ENCODE measurements at regions not wholly inside any gene's neighbourhood (a gene's known extent, or its start where the extent isn't known, plus 50 kb on each side); places are given as distances from the start of the nearest gene placed in this dataset.

DNA sequence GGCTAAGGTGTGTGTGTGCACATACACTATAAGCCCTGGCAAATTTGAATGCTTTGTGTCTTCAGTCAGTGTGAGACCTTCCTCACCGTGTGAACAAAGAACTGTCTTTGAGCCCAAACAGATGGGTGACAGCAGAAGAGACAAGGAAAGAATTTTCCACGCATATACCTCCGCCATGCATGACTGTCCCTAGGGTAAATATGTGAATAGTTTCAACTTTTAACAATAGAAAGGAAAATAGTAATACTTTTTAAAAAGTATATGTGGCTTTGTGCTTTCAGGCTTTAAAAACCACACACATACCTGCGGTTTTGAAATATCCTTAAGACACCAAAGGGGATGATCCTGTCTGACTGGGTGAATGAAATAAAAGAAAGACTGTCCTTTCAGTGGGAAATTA lies 438.6 kb upstream of the MPDZ start:
- TF ChIP-seq, protein P1, sequence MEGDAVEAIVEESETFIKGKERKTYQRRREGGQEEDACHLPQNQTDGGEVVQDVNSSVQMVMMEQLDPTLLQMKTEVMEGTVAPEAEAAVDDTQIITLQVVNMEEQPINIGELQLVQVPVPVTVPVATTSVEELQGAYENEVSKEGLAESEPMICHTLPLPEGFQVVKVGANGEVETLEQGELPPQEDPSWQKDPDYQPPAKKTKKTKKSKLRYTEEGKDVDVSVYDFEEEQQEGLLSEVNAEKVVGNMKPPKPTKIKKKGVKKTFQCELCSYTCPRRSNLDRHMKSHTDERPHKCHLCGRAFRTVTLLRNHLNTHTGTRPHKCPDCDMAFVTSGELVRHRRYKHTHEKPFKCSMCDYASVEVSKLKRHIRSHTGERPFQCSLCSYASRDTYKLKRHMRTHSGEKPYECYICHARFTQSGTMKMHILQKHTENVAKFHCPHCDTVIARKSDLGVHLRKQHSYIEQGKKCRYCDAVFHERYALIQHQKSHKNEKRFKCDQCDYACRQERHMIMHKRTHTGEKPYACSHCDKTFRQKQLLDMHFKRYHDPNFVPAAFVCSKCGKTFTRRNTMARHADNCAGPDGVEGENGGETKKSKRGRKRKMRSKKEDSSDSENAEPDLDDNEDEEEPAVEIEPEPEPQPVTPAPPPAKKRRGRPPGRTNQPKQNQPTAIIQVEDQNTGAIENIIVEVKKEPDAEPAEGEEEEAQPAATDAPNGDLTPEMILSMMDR (IDR thresholded peaks at IDR 0.05) = no peak
- DNase-seq = peak; percentile 51
- Mint-ChIP-seq H3K9me3 (peaks cover 12% of the 10 kb centered on the region; the same call in 1 of the 2 replicates), H3K4me3 (peak overlapping the region; percentile 44; the same call in 1 of the 2 replicates), H3K4me1 (ENCODE audit: low read depth) (peaks cover 67% of the 10 kb centered on the region), H3K27ac (peak overlapping the region; percentile 43), H3K27me3 (ENCODE audit: insufficient read depth) (no peaks in the 10 kb centered on the region), H3K36me3 (ENCODE audit: low read depth) (no peaks in the 10 kb centered on the region)

DNA sequence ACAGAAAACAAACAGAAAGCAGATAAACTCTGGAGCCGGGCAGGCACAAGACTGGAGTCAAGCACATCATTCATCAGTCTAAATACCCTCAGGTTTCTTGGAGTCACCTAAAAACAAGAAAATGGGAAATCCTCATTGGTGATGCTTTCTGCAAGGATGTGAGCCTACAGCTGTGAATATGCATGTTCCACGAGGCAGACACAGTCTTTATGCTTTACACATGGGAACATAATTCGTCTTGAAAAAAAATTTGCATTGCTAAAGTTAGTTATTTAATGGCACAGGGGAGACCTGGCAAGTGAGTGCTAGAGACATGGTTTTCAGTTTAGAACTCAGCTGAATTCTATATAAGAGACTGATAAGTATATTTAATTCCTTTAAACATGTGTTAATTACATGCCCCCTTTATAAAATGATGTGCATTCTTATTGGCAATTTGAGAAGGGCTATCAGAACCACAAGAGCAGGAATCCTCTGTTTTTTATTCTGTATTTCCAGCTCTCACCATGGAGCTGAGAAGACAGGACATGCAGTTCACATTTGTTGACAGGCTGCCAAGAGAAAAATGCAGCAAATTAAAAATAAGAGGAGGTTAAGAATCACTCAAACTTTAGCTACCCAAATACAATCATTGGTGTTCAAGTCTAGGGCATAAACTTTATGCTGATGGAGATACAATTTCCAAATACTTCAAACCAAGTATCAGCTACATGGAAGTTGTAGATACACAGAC lies 438.0 kb upstream of the MPDZ start:
- H3K27me3 Mint-ChIP-seq (ENCODE audit: insufficient read depth) = no peaks in the 10 kb centered on the region
- peak overlapping the region; percentile 44; the same call in 1 of the 2 replicates for H3K4me3 Mint-ChIP-seq
- H3K4me1 Mint-ChIP-seq (ENCODE audit: low read depth) = peaks cover 64% of the 10 kb centered on the region
- DNase-seq = peak; percentile 7
- H3K27ac Mint-ChIP-seq = peak overlapping the region; percentile 36
- TF ChIP-seq, protein P1 (IDR thresholded peaks at IDR 0.05) = no peak
- no peaks in the 10 kb centered on the region for H3K36me3 Mint-ChIP-seq (ENCODE audit: low read depth)
- peaks cover 7% of the 10 kb centered on the region; the same call in 1 of the 2 replicates for H3K9me3 Mint-ChIP-seq

DNA sequence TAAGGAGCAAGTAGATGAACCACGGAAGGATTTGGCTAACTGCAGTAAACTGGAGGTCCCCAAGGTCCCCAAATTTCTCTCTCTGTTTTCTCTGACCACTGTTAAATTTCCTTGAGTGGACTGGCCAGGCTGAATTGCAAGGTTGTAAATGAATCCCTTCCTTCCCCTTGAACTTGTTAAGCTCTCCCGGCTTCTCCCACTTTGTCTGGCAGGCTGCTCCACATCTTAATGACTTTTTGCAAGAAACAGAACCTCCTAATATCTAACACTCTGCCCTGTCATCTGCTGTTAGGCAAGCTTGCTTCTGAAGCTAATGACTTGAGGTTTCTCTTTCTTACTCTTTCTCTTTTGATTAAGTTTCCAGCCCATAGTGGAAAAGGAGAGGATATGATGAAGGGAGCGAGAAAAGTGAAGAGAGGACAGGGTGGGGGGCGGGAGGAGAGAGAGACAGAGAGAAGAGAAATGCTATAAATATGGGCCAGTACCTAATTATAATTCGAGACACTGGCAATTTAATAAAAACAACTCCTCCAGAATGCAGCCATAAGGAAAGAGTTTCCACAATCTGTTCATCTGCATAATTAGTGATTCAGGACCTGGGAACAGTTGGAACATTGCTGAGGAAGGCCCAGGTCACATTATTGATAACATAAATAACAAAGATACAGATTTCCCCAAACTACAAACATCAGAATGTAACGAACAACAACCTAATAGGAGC lies 437.3 kb upstream of the MPDZ start:
- Mint-ChIP-seq H3K4me3 (no peak overlapping the region), H3K27me3 (ENCODE audit: insufficient read depth) (no peaks in the 10 kb centered on the region), H3K4me1 (ENCODE audit: low read depth) (peaks cover 57% of the 10 kb centered on the region), H3K9me3 (no peaks in the 10 kb centered on the region), H3K27ac (no peak overlapping the region), H3K36me3 (ENCODE audit: low read depth) (no peaks in the 10 kb centered on the region)
- DNase-seq = no peak
- TF ChIP-seq, protein P1 (IDR thresholded peaks at IDR 0.05) = no peak

DNA sequence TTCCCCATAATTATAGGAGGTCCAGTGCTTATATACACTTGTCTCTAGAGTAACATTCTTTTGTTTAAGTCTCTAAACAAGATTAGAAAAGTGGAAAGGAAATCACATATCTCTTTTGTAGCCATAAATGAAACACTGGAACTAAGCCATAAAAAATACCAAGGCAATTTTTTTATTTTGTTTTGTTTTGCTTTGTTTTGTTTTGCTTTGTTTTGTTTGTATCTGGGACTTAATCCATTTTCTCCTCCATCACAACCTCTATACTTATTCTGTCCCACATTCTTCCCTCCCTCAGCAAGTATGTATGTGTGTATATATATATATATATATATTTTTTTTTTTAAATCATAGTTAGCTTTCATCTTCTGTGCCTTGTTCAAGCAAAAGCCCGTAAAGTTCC lies 436.6 kb upstream of the MPDZ start:
- Mint-ChIP-seq H3K27me3 (ENCODE audit: insufficient read depth) (no peaks in the 10 kb centered on the region), H3K4me1 (ENCODE audit: low read depth) (peaks cover 50% of the 10 kb centered on the region), H3K4me3 (no peak overlapping the region), H3K27ac (no peak overlapping the region), H3K9me3 (no peaks in the 10 kb centered on the region), H3K36me3 (ENCODE audit: low read depth) (no peaks in the 10 kb centered on the region)
- no peak for DNase-seq
- TF ChIP-seq, protein P1 (IDR thresholded peaks at IDR 0.05) = no peak

DNA sequence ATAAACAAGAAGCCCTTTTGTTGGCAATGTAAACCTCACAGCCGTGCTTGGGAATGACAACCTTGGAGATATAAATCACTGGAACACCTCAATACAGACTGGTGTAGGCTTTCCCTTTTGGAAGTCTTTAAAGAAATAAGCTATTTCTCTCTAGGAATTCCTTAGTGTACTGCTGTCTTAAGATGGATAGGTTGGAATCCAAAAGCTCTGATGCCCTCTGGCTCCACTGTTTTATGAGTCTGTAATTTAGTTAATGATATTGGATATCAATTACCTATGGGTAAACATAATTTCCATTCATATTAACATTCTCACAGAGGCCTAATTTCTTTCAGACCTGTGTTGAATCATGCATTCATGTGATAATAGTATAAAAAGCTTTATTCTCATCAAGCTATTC lies 435.9 kb upstream of the MPDZ start:
- no peak overlapping the region for H3K4me3 Mint-ChIP-seq
- H3K4me1 Mint-ChIP-seq (ENCODE audit: low read depth) = peaks cover 44% of the 10 kb centered on the region
- no peaks in the 10 kb centered on the region for H3K9me3 Mint-ChIP-seq
- no peak overlapping the region for H3K27ac Mint-ChIP-seq
- H3K36me3 Mint-ChIP-seq (ENCODE audit: low read depth) = no peaks in the 10 kb centered on the region
- DNase-seq = no peak
- H3K27me3 Mint-ChIP-seq (ENCODE audit: insufficient read depth) = no peaks in the 10 kb centered on the region
- TF ChIP-seq, protein P1 (IDR thresholded peaks at IDR 0.05) = no peak
